ENCODE measurements at regions not wholly inside any gene's neighbourhood (a gene's known extent, or its start where the extent isn't known, plus 50 kb on each side); places are given as distances from the start of the nearest gene placed in this dataset.

DNA sequence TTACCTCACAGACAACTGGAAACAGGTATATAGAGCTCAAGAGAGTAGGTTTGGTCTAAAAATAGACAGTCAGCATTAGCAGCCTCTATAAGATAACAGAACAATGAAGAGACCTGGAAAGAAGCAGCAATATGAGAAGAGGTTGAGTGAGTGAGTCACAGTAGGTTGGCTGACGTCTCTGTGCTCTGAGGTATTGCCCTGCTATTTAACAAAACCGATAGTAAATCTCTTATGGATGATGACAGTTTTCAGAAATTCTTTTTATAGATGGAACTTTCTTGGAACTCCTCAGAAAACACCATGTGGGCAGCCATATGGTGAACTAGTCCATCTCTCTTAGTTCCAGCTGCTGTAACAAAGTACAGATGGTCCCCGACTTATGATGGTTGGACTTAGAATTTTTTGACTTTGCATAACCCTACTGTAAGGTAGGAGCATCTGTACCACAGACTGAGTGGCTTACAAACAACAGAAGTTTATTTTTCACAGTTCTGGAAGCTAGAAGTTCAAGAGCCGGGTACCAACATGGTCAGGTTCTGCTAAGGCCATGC lies 123.5 kb downstream of the MBD2 start:
- H3K27ac ChIP-seq (ENCODE audit: low read depth, low read length): no peak overlapping the region
- 82% methylated on average over 3 of the region's 4 CpGs for WGBS (ENCODE audit: insufficient coverage)
- H3K9me3 ChIP-seq (ENCODE audit: control insufficient read depth, insufficient read depth, low read length): no peaks in the 10 kb centered on the region
- no peaks in the 10 kb centered on the region for H3K4me1 ChIP-seq (ENCODE audit: control insufficient read depth, insufficient read depth, low read length)
- no peaks in the 10 kb centered on the region for H3K27me3 ChIP-seq (ENCODE audit: control insufficient read depth, insufficient read depth, low read length)
- H3K4me3 ChIP-seq (ENCODE audit: low read depth, low read length): no peak overlapping the region
- DNase-seq (ENCODE audit: low read depth in 4 of 6, low spot score in 6 of 6): peak in 1 of 6 donors; percentile 84
- no peaks in the 10 kb centered on the region for H3K36me3 ChIP-seq (ENCODE audit: control insufficient read depth, insufficient read depth, low read length)

DNA sequence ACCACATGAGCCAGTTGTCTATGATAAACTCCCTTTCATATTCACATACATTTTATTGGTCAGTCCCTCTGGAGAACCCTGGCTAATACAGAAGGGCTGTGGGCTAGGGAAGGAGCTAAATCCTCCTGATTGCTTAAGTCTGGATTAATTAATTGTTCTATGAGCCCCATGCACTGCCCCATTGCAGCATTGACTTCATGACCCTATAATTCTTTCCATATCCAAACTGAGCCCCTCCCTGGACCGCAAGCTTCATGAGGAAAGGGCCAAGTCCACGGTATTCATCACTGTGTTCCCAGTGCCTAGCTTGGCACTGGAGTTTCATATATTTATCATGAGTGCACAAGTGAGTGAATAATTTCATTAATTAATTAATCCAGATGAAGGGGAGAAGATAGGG lies 124.0 kb downstream of the MBD2 start:
- Histone ChIP-seq H3K36me3 (ENCODE audit: control insufficient read depth, insufficient read depth, low read length) (no peaks in the 10 kb centered on the region), H3K27ac (ENCODE audit: low read depth, low read length) (no peak overlapping the region), H3K4me3 (ENCODE audit: low read depth, low read length) (no peak overlapping the region), H3K4me1 (ENCODE audit: control insufficient read depth, insufficient read depth, low read length) (no peaks in the 10 kb centered on the region), H3K27me3 (ENCODE audit: control insufficient read depth, insufficient read depth, low read length) (no peaks in the 10 kb centered on the region), H3K9me3 (ENCODE audit: control insufficient read depth, insufficient read depth, low read length) (no peaks in the 10 kb centered on the region)
- DNase-seq (ENCODE audit: low read depth in 4 of 6, low spot score in 6 of 6): no peak
- 100% methylated on average over 1 of the region's 2 CpGs for WGBS (ENCODE audit: insufficient coverage)

DNA sequence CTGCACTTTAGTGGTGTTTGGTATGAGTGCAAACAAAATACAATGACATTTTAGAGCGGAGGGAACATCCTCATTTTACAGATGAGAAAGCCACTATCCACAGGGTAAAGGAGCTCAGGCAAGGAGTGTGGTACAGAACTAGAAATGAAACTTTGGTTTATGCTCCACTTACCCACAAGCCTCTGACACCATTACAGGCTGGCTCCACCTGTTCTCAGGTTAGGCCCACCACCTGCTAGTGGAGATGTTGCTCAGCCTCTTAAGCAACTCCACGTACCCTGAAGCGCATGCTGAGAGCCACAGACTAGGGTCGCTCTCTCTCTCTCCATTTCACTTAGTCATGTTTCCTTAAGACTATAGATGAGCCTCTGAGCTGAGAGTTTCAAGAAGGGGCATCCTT lies 130.0 kb downstream of the MBD2 start:
- H3K4me1 ChIP-seq (ENCODE audit: control insufficient read depth, insufficient read depth, low read length): no peaks in the 10 kb centered on the region
- DNase-seq (ENCODE audit: low read depth in 4 of 6, low spot score in 6 of 6): no peak
- no CpG with 5 or more reads among the region's 4 CpGs for WGBS (ENCODE audit: insufficient coverage)
- H3K27ac ChIP-seq (ENCODE audit: low read depth, low read length): no peak overlapping the region
- H3K27me3 ChIP-seq (ENCODE audit: control insufficient read depth, insufficient read depth, low read length): no peaks in the 10 kb centered on the region
- H3K36me3 ChIP-seq (ENCODE audit: control insufficient read depth, insufficient read depth, low read length): no peaks in the 10 kb centered on the region
- no peak overlapping the region for H3K4me3 ChIP-seq (ENCODE audit: low read depth, low read length)
- H3K9me3 ChIP-seq (ENCODE audit: control insufficient read depth, insufficient read depth, low read length): no peaks in the 10 kb centered on the region

DNA sequence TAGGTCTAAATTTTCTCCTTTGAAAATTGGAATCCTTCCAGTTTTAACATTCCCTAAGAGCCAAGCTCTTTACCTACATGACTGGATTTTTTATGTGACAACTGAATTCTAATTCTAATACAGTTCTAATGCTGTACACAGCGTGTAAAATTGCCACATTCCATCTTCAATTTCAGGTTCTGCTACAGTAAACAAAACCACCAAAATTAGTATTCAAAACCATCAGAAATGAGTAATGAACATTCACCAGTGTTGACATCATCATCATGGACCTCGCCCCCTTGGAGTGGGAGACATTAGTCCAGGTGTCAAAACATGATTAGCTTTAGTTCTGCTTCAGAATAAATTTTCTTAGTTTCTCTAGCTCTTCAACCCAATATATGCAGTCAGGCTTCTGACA lies 133.6 kb downstream of the MBD2 start:
- peak in 1 of 6 donors; percentile 25 for DNase-seq (ENCODE audit: low read depth in 4 of 6, low spot score in 6 of 6)
- H3K27ac ChIP-seq (ENCODE audit: low read depth, low read length): no peak overlapping the region
- H3K36me3 ChIP-seq (ENCODE audit: control insufficient read depth, insufficient read depth, low read length): no peaks in the 10 kb centered on the region
- H3K27me3 ChIP-seq (ENCODE audit: control insufficient read depth, insufficient read depth, low read length): no peaks in the 10 kb centered on the region
- no peaks in the 10 kb centered on the region for H3K4me1 ChIP-seq (ENCODE audit: control insufficient read depth, insufficient read depth, low read length)
- no CpG with 5 or more reads among the region's 2 CpGs for WGBS (ENCODE audit: insufficient coverage)
- no peak overlapping the region for H3K4me3 ChIP-seq (ENCODE audit: low read depth, low read length)
- H3K9me3 ChIP-seq (ENCODE audit: control insufficient read depth, insufficient read depth, low read length): no peaks in the 10 kb centered on the region

DNA sequence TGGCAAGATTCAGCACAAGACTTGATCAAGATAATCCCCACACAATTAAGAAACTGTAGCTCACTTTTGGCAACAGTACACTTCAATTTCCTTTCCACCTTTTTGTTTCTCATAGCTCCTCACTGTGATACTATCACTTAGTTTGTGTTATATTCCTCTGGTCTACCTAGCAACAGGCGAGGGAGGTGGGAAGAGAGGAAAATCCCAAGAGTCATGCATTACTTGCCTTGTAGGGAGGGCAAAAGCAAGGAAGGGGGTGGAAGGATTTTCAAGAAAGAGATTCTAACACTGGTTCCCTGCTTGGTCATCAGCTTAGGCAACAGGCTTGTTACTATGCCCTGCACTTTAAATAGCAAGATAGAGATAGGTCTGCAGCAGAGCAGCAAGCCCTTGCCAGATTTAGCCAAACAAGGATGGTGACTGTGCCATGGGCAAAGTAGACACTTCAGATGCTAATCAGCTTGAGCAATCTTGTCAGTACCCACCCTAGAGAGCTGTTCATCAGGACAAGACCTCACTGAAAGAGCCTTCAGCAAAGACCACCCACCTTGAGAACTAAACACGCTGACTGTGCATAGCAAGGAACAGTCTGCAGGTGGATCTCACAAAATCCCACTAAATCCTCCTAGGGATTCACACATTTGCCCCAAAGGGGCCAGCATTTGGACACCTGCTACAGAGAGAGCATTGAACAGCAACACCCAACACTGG lies 134.6 kb downstream of the MBD2 start:
- Histone ChIP-seq H3K27me3 (ENCODE audit: control insufficient read depth, insufficient read depth, low read length) (no peaks in the 10 kb centered on the region), H3K27ac (ENCODE audit: low read depth, low read length) (no peak overlapping the region), H3K9me3 (ENCODE audit: control insufficient read depth, insufficient read depth, low read length) (no peaks in the 10 kb centered on the region), H3K36me3 (ENCODE audit: control insufficient read depth, insufficient read depth, low read length) (no peaks in the 10 kb centered on the region), H3K4me1 (ENCODE audit: control insufficient read depth, insufficient read depth, low read length) (no peaks in the 10 kb centered on the region), H3K4me3 (ENCODE audit: low read depth, low read length) (no peak overlapping the region)
- 54% methylated on average over 1 of the region's 2 CpGs for WGBS (ENCODE audit: insufficient coverage)
- peak in 1 of 6 donors; percentile 4 for DNase-seq (ENCODE audit: low read depth in 4 of 6, low spot score in 6 of 6)

DNA sequence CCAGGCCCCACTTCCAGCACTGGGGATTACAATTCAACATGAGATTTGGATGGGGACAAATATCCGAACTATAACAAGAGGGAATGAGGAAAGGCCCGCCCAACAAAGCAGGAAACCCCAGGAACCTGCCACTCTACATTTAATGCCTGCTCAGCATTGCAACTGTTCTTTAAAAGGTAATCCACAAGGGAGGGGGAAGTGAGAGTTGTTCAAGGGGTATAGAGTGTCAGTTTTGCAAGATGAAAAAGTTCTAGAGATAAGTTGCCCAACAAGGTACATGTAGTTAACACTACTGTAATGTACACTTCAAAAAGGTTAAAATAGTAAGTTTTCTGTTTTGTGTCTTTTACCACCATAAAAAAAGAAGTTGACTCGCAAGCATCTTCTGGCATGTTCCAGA lies 137.6 kb downstream of the MBD2 start:
- WGBS (ENCODE audit: insufficient coverage): no CpG with 5 or more reads among the region's 3 CpGs
- Histone ChIP-seq H3K4me3 (ENCODE audit: low read depth, low read length) (no peak overlapping the region), H3K36me3 (ENCODE audit: control insufficient read depth, insufficient read depth, low read length) (no peaks in the 10 kb centered on the region), H3K9me3 (ENCODE audit: control insufficient read depth, insufficient read depth, low read length) (peaks cover 1% of the 10 kb centered on the region), H3K27ac (ENCODE audit: low read depth, low read length) (no peak overlapping the region), H3K4me1 (ENCODE audit: control insufficient read depth, insufficient read depth, low read length) (no peaks in the 10 kb centered on the region), H3K27me3 (ENCODE audit: control insufficient read depth, insufficient read depth, low read length) (no peaks in the 10 kb centered on the region)
- no peak for DNase-seq (ENCODE audit: low read depth in 4 of 6, low spot score in 6 of 6)

DNA sequence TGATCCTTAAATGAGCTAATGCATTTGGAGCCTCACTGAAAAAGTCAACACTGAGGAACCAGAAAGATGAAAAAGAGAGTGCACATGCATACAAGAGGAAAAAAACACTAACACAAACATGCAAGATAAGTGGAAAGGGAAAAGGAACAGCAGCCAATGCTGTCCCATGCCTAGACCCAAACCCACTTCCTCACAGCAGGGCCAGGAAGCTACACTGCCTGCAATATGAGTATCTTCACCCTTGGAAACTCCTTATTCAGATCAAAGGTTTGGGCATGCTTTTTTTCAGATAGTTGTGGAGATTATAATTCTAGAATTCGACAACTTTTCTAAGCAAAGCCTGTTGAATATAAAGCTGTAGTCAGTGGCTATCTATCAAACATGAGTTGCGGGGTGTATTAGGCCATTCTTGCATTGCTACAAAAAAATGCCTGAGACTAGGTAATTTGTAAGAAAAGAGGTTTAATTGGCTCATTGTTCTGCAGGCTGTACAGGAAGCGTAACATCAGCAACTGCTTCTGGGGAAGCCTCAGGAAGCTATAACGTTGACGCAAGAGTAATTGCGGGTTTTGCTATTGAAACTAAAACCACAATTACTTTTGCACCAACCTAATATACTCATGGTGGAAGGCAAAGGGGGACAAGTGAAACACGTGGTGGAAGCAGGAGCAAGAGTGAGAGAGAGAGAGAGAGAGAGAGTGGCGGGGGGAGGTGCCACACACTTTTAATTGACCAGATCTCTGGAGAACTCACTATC lies 138.2 kb downstream of the MBD2 start:
- Histone ChIP-seq H3K9me3 (ENCODE audit: control insufficient read depth, insufficient read depth, low read length) (peaks cover 1% of the 10 kb centered on the region), H3K36me3 (ENCODE audit: control insufficient read depth, insufficient read depth, low read length) (no peaks in the 10 kb centered on the region), H3K27me3 (ENCODE audit: control insufficient read depth, insufficient read depth, low read length) (no peaks in the 10 kb centered on the region), H3K27ac (ENCODE audit: low read depth, low read length) (no peak overlapping the region), H3K4me1 (ENCODE audit: control insufficient read depth, insufficient read depth, low read length) (no peaks in the 10 kb centered on the region), H3K4me3 (ENCODE audit: low read depth, low read length) (no peak overlapping the region)
- 82% methylated on average over 1 of the region's 8 CpGs for WGBS (ENCODE audit: insufficient coverage)
- DNase-seq (ENCODE audit: low read depth in 4 of 6, low spot score in 6 of 6): peak in 1 of 6 donors; percentile 28

DNA sequence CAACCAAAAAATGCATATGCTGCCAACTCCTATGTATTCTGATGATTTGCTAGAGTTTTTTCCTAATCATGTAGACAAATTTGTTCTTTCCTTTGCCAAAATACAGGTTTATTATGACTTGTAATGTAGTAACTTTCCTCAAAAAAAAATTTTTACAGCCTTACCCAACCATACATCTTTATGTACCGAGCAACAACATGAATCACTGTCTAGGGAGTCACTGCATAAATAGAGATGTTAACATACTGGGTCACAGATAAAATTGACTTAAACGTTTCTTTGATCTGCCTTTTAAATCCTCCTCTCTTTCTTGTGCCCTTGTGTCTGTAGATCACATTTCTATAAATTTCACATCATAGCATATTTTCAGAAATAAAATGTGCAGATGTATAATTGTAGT lies 143.6 kb downstream of the MBD2 start:
- Histone ChIP-seq H3K27me3 (ENCODE audit: control insufficient read depth, insufficient read depth, low read length) (no peaks in the 10 kb centered on the region), H3K27ac (ENCODE audit: low read depth, low read length) (no peak overlapping the region), H3K4me3 (ENCODE audit: low read depth, low read length) (no peak overlapping the region), H3K36me3 (ENCODE audit: control insufficient read depth, insufficient read depth, low read length) (no peaks in the 10 kb centered on the region), H3K4me1 (ENCODE audit: control insufficient read depth, insufficient read depth, low read length) (no peaks in the 10 kb centered on the region), H3K9me3 (ENCODE audit: control insufficient read depth, insufficient read depth, low read length) (peaks cover 1% of the 10 kb centered on the region)
- no CpG with 5 or more reads among the region's 2 CpGs for WGBS (ENCODE audit: insufficient coverage)
- DNase-seq (ENCODE audit: low read depth in 4 of 6, low spot score in 6 of 6): no peak

DNA sequence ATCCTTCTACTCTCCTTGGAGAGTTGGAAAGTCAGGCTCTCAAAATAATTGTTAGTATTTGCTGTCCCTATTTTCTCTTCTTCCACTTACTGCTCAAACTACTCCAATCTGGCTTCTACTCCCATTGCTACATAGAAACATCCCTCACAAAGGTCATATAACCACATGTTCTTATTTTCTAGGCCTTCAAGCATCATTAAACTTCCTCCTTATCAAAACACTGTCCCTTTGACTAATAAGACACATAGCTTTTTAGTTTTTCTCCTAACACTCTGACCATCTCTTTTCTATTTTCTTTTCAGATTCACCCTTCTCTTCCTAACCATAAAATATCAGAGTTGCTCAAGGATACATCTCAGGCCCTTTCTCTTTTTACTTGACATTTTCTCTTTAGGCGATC lies 148.3 kb downstream of the MBD2 start:
- no peaks in the 10 kb centered on the region for H3K36me3 ChIP-seq (ENCODE audit: control insufficient read depth, insufficient read depth, low read length)
- WGBS (ENCODE audit: insufficient coverage): 88% methylated on average over 1 of the region's 1 CpG
- H3K4me3 ChIP-seq (ENCODE audit: low read depth, low read length): no peak overlapping the region
- no peaks in the 10 kb centered on the region for H3K4me1 ChIP-seq (ENCODE audit: control insufficient read depth, insufficient read depth, low read length)
- no peak overlapping the region for H3K27ac ChIP-seq (ENCODE audit: low read depth, low read length)
- no peaks in the 10 kb centered on the region for H3K9me3 ChIP-seq (ENCODE audit: control insufficient read depth, insufficient read depth, low read length)
- DNase-seq (ENCODE audit: low read depth in 4 of 6, low spot score in 6 of 6): no peak
- no peaks in the 10 kb centered on the region for H3K27me3 ChIP-seq (ENCODE audit: control insufficient read depth, insufficient read depth, low read length)

DNA sequence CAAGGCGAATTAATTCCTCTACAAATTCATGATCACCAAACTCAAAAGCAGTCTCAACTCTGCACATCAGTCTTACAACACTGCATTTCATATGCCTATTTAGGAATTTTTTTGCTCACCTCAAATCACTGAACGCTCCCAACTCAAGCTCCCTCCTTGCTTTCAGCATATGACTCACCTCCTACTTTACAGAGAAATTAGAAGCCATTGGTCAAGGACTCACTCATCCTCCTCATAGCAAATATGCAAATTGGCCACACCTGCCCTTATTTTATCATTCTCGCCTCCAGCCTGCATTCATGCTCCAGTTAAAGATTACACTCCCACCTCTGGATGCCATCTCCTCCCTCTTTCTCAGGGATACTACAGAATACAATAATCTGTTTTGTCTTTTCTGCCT lies 148.8 kb downstream of the MBD2 start:
- no peaks in the 10 kb centered on the region for H3K9me3 ChIP-seq (ENCODE audit: control insufficient read depth, insufficient read depth, low read length)
- H3K27ac ChIP-seq (ENCODE audit: low read depth, low read length): no peak overlapping the region
- 95% methylated on average over 3 of the region's 3 CpGs for whole genome bisulfite sequencing (ENCODE audit: insufficient coverage)
- DNase-seq (ENCODE audit: low read depth in 4 of 6, low spot score in 6 of 6): no peak
- H3K4me3 ChIP-seq (ENCODE audit: low read depth, low read length): no peak overlapping the region
- no peaks in the 10 kb centered on the region for H3K36me3 ChIP-seq (ENCODE audit: control insufficient read depth, insufficient read depth, low read length)
- H3K4me1 ChIP-seq (ENCODE audit: control insufficient read depth, insufficient read depth, low read length): no peaks in the 10 kb centered on the region
- no peaks in the 10 kb centered on the region for H3K27me3 ChIP-seq (ENCODE audit: control insufficient read depth, insufficient read depth, low read length)

All from spinal cord (tissue), 9 donors.